ENCODE measurements at regions not wholly inside any gene's neighbourhood (a gene's known extent, or its start where the extent isn't known, plus 50 kb on each side); places are given as distances from the start of the nearest gene placed in this dataset.

- TF ChIP-seq CTCF (IDR thresholded peaks at IDR 0.05) = no peak
- TF ChIP-seq POLR2AphosphoS5 (IDR thresholded peaks at IDR 0.05) = no peak
- no peak for TF ChIP-seq POLR2A (IDR thresholded peaks at IDR 0.05)
Measured at GRCh38 chr12:89225401-89225800, 126.9 kb downstream of the DUSP6 start.

Data from gastroesophageal sphincter (tissue), 3 donors.